A549 (cell line): ENCODE measurements at regions not wholly inside any gene's neighbourhood (a gene's known extent, or its start where the extent isn't known, plus 50 kb on each side); places are given as distances from the start of the nearest gene placed in this dataset.

ENCODE experiments used
- ATAC-seq, 2 experiments: fragments of 200-7000 bp in 1 of 2; fragments of >200 bp in 1 of 2; cut with Nextera tagmentation in 1 of 2; cut with Tn5 transposase in 1 of 2; 3 replicates each; pipeline versions ENCODE4 v1.8.0 to v1.9.1; 2018 to 2020; ENCODE audit warnings: mild to moderate bottlenecking in 1 of 2, moderate library complexity in 1 of 2
- CTCF ChIA-PET: fragments of 300-600 bp; sonication (Branson Sonifier 250); formaldehyde crosslinking; extraction: SDS; loops from one replicate; lab custom pipeline; 2021; ENCODE audit warnings: antibody characterized with exemption, inconsistent platforms; lab: Yijun Ruan, JAX
- POLR2A ChIA-PET: fragments of 350-600 bp; formaldehyde crosslinking; extraction: SDS; loops from one replicate; lab custom pipeline; 2021; ENCODE audit warnings: antibody characterized with exemption, inconsistent platforms; lab: Yijun Ruan, JAX
- DNase-seq, 2 experiments: peaks; one replicate each; pipeline versions ENCODE4 v3.0.0 to v3.0.0-alpha.2; 2011 to 2016; ENCODE audit warnings: low read depth in 1 of 2, low spot score in 1 of 2
- FAIRE-seq: peaks from 2 replicates; lab custom pipeline; 2011; peaks lifted over from hg19 to GRCh38; lab: Jason Lieb, UNC
- H3K27ac ChIP-seq, 2 experiments: fragments of >200 bp; sonication (Bioruptor Twin); formaldehyde crosslinking; 3 replicates each; pipeline ENCODE4 v1.5.1; 2016 to 2017
- H3K4me1 ChIP-seq: fragments of >200 bp; sonication (Bioruptor Twin); formaldehyde crosslinking; 3 replicates; pipeline ENCODE4 v1.6.1; 2016
- H3K4me2 ChIP-seq: fragments of >200 bp; sonication (Bioruptor Twin); formaldehyde crosslinking; 3 replicates; pipeline ENCODE4 v1.6.1; 2016
- H3K4me3 ChIP-seq: fragments of >200 bp; sonication (Bioruptor Twin); formaldehyde crosslinking; 3 replicates; pipeline ENCODE4 v1.5.1; 2016
- H3K9me3 ChIP-seq: fragments of >200 bp; sonication (Bioruptor Twin); formaldehyde crosslinking; 3 replicates; pipeline ENCODE4 v1.6.1; 2016
- BHLHE40 ChIP-seq: IDR thresholded peaks from 2 replicates; pipeline ENCODE4 v1.6.1; 2012; ENCODE audit warnings: low read depth, low read length, inconsistent platforms
- CBX2 ChIP-seq: fragments of 200-600 bp; sonication (generic); IDR thresholded peaks from 2 replicates; pipeline ENCODE4 v1.6.1; 2016; ENCODE audit warnings: low read depth, mild to moderate bottlenecking, borderline replicate concordance
- CHD2 ChIP-seq: fragments of 150-350 bp; IDR thresholded peaks from 2 replicates; pipeline ENCODE4 v1.6.1; 2014; ENCODE audit warnings: low read length; ENCODE audit not compliant: partially characterized antibody
- CHD4 ChIP-seq: fragments of 200-600 bp; sonication (generic); IDR thresholded peaks from 2 replicates; pipeline ENCODE4 v1.6.1; 2016; ENCODE audit warnings: antibody characterized with exemption, mild to moderate bottlenecking, borderline replicate concordance
- EHMT2 ChIP-seq: fragments of 200-600 bp; sonication (generic); IDR thresholded peaks from 2 replicates; pipeline ENCODE4 v1.6.1; 2016; ENCODE audit warnings: antibody characterized with exemption, low read depth, mild to moderate bottlenecking, moderate library complexity
- FOSB ChIP-seq: fragments of 250-450 bp; sonication (Bioruptor Pico); IDR thresholded peaks from 2 replicates; pipeline ENCODE4 v1.5.0; 2020; ENCODE audit warnings: mild to moderate bottlenecking, moderate library complexity
- GATA3 ChIP-seq: IDR thresholded peaks from 2 replicates; pipeline ENCODE4 v1.6.1; 2012; ENCODE audit warnings: borderline replicate concordance
- HOXA7 ChIP-seq: fragments of 250-450 bp; sonication (Bioruptor Pico); IDR thresholded peaks from 2 replicates; pipeline ENCODE4 v1.5.0; 2020; ENCODE audit warnings: mild to moderate bottlenecking, moderate library complexity
- HOXB13 ChIP-seq: fragments of 250-450 bp; sonication (Bioruptor Pico); IDR thresholded peaks from 2 replicates; pipeline ENCODE4 v1.5.0; 2020; ENCODE audit warnings: low read depth, mild to moderate bottlenecking, moderate library complexity
- NR3C1 ChIP-seq: fragments of >200 bp; sonication (Bioruptor Twin); formaldehyde crosslinking; IDR thresholded peaks from 3 replicates; pipeline ENCODE4 v1.6.1; 2017
- POLR2A ChIP-seq: IDR thresholded peaks from 2 replicates; pipeline ENCODE4 v1.6.1; 2012; ENCODE audit warnings: mild to moderate bottlenecking, low read length
- RNF2 ChIP-seq: fragments of 200-600 bp; sonication (generic); IDR thresholded peaks from 2 replicates; pipeline ENCODE4 v1.6.1; 2016; ENCODE audit warnings: low read depth, mild to moderate bottlenecking, antibody characterized with exemption, moderate library complexity, borderline replicate concordance
- ZC3H11A ChIP-seq: fragments of 450-650 bp; IDR thresholded peaks from 2 replicates; pipeline ENCODE4 v1.6.1; 2014; ENCODE audit warnings: antibody characterized with exemption, mild to moderate bottlenecking
- ZFP36 ChIP-seq: fragments of 450-650 bp; IDR thresholded peaks from 2 replicates; pipeline ENCODE4 v1.6.1; 2014; ENCODE audit warnings: borderline replicate concordance; ENCODE audit not compliant: partially characterized antibody
- WGBS: methylation state at CpG from one replicate; pipeline ENCODE4 v1.1.6; 2017; ENCODE audit errors: missing lambda C conversion rate; 5-methylcytosine and 5-hydroxymethylcytosine counted together
- TF ChIP-seq, protein P1 (sequence below): fragments of 250-450 bp; sonication (Bioruptor Pico); IDR thresholded peaks from 2 replicates; pipeline ENCODE4 v1.5.0; 2021; ENCODE audit warnings: mild to moderate bottlenecking, moderate library complexity, borderline replicate concordance
- TF ChIP-seq, protein P2 (sequence below): IDR thresholded peaks from 2 replicates; pipeline ENCODE4 v1.6.1; 2012

DNA sequence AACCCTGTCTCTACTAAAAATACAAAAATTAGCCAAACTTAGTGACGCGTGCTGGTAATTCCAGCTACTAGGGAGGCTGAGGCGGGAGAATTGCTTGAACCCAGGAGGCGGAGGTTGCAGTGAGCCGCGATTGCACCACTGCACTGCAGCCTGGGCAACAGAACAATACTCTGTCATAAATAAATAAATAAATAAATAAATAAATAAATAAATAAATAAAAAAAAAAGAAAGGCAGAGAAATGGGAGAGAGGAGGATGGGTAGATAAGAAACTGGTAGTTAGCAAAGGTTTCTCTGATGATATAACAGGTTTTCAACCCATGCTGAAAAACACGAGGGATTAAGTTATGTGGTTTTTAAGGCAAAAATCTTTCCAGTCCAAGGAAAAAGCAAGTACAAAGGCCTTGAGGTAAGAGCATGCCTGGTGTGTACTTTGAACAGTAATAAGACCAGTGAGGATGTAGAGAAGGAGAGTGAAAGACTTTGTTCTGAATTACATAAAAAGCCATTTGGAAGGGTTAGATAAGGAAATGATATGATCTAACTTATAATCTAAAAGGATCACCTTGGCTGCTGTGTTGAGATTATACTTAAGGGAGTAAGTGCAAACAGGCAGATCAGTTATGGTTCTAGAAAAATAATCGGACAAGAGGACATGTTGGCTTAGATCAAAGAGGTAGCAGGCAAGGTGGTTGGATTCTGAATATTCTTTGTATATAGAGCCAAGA, 159.3 kb downstream of the PTH2R start:
- no peak for ATAC-seq
- TF ChIP-seq ZC3H11A (peak; percentile 55), GATA3 (no peak)
- ChIA-PET CTCF (no interaction called here), POLR2A (no interaction called here)
- no peak overlapping the region for H3K4me2 ChIP-seq
- H3K9me3 ChIP-seq = no peaks in the 10 kb centered on the region
- 70% methylated on average over 8 of the region's 8 CpGs for WGBS
- no peak overlapping the region for H3K4me3 ChIP-seq
- H3K4me1 ChIP-seq = no peaks in the 10 kb centered on the region
- no peak overlapping the region for H3K27ac ChIP-seq
- no peak for DNase-seq
- no peak for FAIRE-seq

- no peaks in the 10 kb centered on the region for H3K4me1 ChIP-seq
- no peak overlapping the region for H3K27ac ChIP-seq
- H3K4me3 ChIP-seq = no peak overlapping the region
- DNase-seq (no peak), FAIRE-seq (no peak), ATAC-seq (no peak)
- POLR2A ChIA-PET = no interaction called here
- 9% methylated on average over 3 of the region's 3 CpGs for WGBS
- H3K4me2 ChIP-seq = no peak overlapping the region
- CTCF ChIA-PET = interaction anchor here (0.9 kb wide), 1 partner anchor 102 kb away, joined by 3 read pairs; no protein-coding TSS in a partner anchor
- H3K9me3 ChIP-seq = no peaks in the 10 kb centered on the region
- TF ChIP-seq CBX2 (no peak), EHMT2 (no peak), CHD2 (no peak)
- TF ChIP-seq, protein P1, sequence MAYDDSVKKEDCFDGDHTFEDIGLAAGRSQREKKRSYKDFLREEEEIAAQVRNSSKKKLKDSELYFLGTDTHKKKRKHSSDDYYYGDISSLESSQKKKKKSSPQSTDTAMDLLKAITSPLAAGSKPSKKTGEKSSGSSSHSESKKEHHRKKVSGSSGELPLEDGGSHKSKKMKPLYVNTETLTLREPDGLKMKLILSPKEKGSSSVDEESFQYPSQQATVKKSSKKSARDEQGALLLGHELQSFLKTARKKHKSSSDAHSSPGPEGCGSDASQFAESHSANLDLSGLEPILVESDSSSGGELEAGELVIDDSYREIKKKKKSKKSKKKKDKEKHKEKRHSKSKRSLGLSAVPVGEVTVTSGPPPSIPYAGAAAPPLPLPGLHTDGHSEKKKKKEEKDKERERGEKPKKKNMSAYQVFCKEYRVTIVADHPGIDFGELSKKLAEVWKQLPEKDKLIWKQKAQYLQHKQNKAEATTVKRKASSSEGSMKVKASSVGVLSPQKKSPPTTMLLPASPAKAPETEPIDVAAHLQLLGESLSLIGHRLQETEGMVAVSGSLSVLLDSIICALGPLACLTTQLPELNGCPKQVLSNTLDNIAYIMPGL = no peak
These were observed 161.6 kb downstream of the PTH2R start for GRCh38 chr2:208568203-208568602.

DNA sequence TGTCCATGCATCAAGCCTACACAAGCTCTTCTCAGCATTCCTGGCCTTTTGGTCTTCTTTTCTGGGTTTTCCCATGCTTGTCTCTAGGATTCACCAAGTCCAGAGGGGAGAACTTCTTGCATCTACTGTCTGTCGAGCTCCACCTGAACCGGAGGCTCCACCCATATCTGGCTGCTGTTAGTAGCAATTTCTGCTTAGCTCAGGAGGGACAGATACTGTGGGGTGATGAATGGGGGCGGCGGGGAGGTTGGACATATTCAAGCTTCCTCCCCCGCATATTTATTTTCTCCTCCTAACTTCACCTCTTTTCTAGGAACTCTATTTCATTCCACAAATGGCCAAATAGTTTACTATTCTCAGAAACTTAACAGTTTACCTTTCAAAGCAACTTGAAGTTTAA, 163.5 kb downstream of the PTH2R start:
- H3K4me1 ChIP-seq = no peaks in the 10 kb centered on the region
- H3K4me3 ChIP-seq = no peak overlapping the region
- DNase-seq = no peak
- no peaks in the 10 kb centered on the region for H3K9me3 ChIP-seq
- 55% methylated on average over 5 of the region's 5 CpGs for WGBS
- no peak overlapping the region for H3K4me2 ChIP-seq
- no peak for FAIRE-seq
- CTCF ChIA-PET = interaction anchor here (0.7 to 1.0 kb wide), 2 partner anchors 21 to 1352 kb away, joined by 3 to 4 read pairs; no protein-coding TSS in a partner anchor
- TF ChIP-seq HOXA7 = no peak
- TF ChIP-seq NR3C1 = no peak
- TF ChIP-seq CHD4 = no peak
- TF ChIP-seq POLR2A = no peak
- no peak for TF ChIP-seq ZFP36
- no peak for TF ChIP-seq CHD2
- no peak for TF ChIP-seq HOXB13 (CRISPR knock-in tag)
- TF ChIP-seq, all 56 proteins: peak for 0
- ATAC-seq = no peak
- no peak overlapping the region for H3K27ac ChIP-seq
- POLR2A ChIA-PET = no interaction called here

DNA sequence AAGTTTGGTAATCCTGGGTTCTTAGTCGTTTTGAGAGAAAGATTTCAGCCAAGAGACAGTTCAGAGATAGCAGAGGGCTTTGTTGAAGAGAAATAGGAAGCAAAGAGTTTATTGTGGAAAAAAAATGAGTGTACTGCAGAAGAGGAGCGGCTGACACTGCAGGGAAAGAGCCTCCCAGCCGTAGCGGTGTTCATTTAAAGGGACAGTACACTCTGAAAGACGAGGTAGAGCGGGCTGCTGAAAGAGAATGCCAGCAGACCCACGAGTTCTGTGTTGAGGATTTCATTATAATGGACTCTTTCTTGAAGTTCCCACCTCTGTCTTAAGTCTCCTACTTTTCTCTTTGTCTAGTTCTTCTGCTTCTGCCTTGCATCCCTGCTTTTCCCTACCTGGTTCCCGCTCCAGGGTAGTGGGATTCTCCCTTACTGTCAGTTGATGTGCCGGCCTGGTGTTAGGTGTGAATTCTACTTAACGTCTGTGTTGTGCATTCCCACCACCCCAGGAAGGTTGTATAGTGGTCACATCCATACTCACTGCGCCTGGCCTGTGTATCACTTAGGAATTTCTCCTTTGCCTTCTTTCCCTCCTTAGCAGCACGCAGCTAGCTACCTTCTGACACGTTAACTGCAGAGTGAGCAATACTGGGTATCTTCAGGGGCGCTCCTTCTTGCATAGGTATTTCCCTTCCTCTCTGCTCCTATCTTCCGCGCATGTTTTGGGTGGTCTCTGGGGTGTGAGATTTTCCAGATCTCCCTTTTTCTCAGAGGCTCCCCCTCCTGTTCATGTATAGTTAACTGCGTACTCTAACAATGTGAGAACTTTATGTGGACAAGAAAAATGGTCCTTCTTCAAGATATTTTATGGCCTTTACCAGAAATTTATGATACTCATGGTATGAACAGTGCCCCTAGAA, 164.5 kb downstream of the PTH2R start:
- POLR2A ChIA-PET = no interaction called here

More for the DNA sequence above, 164.5 kb downstream of the PTH2R start:
- TF ChIP-seq EHMT2 (no peak), BHLHE40 (no peak), RNF2 (no peak), CBX2 (no peak), FOSB (CRISPR knock-in tag) (no peak), POLR2A (no peak)
- TF ChIP-seq, protein P1 = no peak
- TF ChIP-seq, protein P2, sequence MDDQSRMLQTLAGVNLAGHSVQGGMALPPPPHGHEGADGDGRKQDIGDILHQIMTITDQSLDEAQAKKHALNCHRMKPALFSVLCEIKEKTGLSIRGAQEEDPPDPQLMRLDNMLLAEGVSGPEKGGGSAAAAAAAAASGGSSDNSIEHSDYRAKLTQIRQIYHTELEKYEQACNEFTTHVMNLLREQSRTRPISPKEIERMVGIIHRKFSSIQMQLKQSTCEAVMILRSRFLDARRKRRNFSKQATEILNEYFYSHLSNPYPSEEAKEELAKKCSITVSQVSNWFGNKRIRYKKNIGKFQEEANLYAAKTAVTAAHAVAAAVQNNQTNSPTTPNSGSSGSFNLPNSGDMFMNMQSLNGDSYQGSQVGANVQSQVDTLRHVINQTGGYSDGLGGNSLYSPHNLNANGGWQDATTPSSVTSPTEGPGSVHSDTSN = no peak
- Histone ChIP-seq H3K9me3 (no peaks in the 10 kb centered on the region), H3K27ac (no peak overlapping the region), H3K4me3 (no peak overlapping the region), H3K4me2 (peak overlapping the region; percentile 61), H3K4me1 (no peaks in the 10 kb centered on the region)
- WGBS = 22% methylated on average over 17 of the region's 17 CpGs
- no peak for FAIRE-seq
- peak; percentile 71 to 84; a peak in 5 of 6 replicates for ATAC-seq
- CTCF ChIA-PET = no interaction called here
- DNase-seq = peak in 1 of 2 experiments; percentile 2
